Spleen (tissue), 7 donors: ENCODE measurements at regions not wholly inside any gene's neighbourhood (a gene's known extent, or its start where the extent isn't known, plus 50 kb on each side); places are given as distances from the start of the nearest gene placed in this dataset.

Experiments used
- CTCF ChIP-seq, 11 experiments: fragments of 200-600 bp in 7 of 11; fragments of 450-650 bp in 4 of 11; sonication (generic) in 4 of 11; IDR thresholded peaks in 8 of 11; conservative IDR thresholded peaks in 3 of 11; 1 replicate in 7 of 11; 2 replicates in 4 of 11; pipeline versions ENCODE4 v1.4.0 to v1.8.0; 2016 to 2021; ENCODE audit warnings: antibody characterized with exemption in 11 of 11, inconsistent platforms in 4 of 11, mild to moderate bottlenecking in 1 of 11
- POLR2A ChIP-seq, 3 donors: fragments of 450-650 bp; IDR thresholded peaks; one replicate each; pipeline ENCODE4 v1.5.1; 2017; ENCODE audit warnings: antibody characterized with exemption in 3 of 3, mild to moderate bottlenecking in 1 of 3
- donor health status: DM: no; HTN: no; CAD: no; lungs with moderate emphysema.
- donor health status: DM: no; HTN: no; CAD: no.
- donor health status: DM: no; HTN: no; CAD: no.

DNA sequence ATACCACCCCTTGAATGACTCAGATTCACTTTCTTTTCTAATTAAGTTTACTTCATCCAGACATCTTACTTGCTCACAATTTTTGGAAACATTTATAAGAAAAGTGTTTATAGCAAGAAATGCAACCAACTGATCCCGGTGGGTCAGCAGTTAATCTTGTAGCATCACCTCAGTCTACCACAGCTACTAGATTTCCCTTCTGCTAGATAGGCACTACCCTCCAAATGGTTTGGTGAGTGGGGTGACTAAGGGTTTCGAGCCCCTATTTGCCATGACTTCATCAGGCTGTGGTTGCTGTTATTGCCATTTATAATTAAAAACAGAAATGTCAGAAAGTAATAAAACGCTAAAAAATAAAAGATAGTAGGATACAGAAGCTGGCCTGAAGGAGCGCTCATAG lies 930.1 kb upstream of the GJE1 start:
- no peak for TF ChIP-seq CTCF (IDR thresholded peaks at IDR 0.05 in 8 of 11, conservative IDR thresholded peaks at IDR 0.05 in 3 of 11)
- TF ChIP-seq POLR2A (IDR thresholded peaks at IDR 0.05), result no peak
